NCI-H2081 treated with DMSO at 0.1 percent for 48 hours (cell line): ENCODE measurements at regions not wholly inside any gene's neighbourhood (a gene's known extent, or its start where the extent isn't known, plus 50 kb on each side); places are given as distances from the start of the nearest gene placed in this dataset.

ENCODE experiments used
- DNase-seq: peaks from one replicate; lab custom pipeline; 2025; lab: John Stamatoyannopoulos, UW

DNA sequence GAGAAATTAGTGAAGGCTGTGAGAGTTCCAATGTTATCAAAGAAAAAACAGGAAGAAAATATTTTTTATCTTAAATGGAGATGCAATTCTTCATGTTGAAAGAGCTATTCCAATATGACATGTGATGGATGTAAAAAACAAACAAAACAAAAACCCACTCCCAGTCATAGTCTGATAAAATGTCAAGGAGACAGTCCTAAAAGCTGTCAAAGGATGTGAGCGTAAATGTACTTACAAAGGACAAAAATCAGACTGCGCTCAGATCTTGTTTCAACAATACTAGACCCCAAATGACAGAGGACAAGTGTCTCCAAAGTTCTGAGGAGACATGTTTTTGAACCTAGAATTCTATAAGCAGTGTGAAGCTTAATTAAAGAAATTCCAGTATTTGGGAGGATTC, 265.8 kb downstream of the PLPP3 start:
- no peak for DNase-seq

DNA sequence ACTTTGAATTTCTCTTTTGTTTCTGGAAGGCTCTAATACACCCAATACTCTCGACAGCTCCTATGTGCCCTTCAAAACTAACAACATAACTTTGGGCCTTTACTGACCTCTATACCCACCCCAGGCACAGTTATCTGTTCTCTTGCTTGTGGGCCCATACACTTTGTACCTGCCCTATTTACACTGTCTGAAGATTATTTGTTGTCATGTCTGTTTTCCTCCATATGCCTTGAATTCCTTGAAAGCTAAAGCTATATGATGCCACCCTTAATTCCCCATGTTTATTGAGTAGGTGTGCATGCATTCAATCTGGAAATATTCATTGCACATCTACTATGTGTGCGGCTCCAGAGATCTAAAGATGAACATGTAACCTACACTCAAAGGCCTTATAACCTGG, 267.6 kb downstream of the PLPP3 start:
- DNase-seq: no peak

DNA sequence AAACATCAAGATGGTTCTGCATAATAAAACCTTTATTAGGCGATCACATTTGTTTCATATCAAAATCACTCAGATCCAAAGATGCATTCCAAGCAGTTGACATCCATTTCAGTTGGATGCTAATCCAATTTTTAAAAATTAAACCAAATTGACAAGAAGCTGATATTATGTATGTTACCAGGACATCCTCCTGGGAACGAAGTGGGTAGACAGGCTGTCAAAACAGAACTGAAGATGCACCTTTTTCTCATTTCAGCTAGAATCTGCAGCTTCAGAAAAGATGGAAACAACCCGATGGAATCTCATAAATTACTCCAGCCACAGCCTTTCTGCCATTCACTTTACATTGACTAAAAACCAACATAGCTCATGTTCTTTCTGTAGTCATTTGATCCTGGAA, 268.4 kb downstream of the PLPP3 start:
- DNase-seq: no peak

DNA sequence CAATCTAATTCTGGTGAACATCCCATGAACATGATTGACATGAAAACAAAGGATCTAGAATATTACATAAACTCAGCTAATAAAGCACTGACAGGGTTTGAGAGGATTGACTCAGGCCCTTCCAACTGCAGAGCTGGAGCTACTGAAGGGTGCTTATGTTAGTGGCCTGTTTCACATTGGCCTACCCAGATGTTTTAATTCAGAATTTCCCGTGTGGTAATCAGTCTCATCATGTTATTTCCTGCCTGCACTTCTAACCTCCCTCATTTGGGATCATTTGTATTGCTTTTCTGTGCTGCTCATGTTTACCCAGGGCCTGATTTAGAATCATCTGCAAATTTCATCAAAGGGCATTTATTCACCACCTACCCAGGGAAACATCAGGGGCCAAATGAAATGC, 270.3 kb downstream of the PLPP3 start:
- no peak for DNase-seq

DNA sequence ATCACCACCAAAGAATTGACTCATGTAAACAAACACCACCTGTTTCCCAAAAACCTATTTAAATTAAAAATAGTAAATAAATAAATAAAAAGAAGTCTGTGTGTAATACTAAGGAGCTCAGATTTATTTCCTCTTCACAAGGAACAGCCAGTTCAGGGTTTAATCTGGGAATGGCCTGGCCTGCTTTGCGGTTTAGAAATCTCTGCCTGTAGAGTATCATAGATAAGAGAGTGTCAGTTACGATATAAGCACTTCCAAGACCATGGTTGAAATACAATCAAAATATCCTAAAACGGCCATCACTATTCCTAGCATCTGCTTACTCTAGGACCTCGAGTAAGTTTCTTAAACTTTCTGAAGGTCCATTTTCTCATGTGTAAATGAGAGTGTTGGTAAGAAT, 274.4 kb downstream of the PLPP3 start:
- DNase-seq: no peak

DNA sequence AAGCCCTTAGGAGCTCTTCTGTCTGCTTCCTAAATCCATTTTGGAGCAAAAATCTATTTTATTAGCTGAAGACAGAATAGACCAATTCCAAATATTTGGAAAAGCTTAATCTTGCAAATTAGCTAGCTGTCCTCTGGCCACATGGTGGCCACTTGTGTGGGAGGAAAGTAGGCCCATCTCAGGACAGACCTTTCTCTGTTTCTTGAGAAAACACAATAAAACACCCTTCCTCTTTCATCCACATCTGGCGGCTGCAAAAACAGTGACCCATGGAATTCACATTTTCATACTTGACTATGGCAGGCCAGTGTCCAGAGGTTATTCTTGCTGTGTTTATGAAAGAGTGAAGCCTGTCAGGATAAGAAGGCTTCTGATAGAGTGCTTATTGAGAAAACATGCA, 275.6 kb downstream of the PLPP3 start:
- DNase-seq: no peak

DNA sequence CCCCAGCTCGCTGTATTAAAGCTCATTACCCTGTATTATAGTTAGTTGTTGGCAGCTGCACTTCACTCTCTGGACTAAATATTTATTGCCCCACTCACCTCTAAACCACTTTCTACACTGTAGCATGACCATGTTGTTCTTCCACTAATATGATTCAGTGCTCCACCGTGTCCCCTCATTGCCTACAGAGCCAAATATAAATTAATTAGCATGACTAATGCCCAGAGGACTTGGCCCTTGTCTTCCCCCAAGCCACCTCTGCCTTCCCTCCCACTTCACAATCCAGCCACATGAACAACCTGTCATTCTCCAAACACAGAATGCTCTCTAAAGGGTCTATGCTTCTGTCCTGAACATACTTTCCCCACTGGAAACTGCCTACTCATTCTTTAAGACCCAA, 276.5 kb downstream of the PLPP3 start:
- DNase-seq: no peak

DNA sequence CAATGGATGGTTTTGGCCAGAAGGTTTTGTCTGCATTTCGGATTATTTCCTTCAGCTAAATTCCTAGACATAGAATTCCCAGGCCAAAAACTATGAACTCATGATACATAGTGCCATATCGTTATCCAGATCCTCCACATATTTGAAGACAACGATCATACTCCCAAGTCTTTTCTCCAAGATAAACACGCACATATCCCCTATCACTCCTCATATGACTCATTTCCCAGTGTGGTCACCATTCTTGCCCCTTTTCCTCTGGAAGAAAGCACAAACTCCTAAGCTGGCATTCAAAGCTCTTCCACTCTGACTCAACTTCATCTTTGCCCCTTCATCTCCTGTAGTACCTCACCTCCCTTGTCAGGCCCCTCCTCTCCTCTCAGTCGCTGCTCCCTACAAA, 277.6 kb downstream of the PLPP3 start:
- no peak for DNase-seq

DNA sequence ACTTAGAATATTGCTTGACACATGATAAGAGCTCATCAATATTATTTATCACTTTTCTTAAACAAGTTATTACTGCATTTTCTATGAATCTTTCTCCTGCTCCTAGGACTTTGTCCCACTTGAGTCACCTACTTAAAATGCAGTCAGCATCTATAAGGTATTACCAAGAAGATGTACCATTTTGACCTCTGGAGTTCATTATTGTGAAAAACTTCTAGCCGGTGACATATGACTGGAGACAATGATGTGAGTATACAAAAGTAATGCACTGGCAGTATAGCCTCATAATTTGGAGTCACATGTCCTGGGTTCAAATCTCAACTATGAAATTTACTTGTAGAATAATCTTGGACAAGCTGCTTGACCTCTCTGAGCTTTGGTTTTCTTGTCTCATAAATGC, 278.5 kb downstream of the PLPP3 start:
- no peak for DNase-seq

DNA sequence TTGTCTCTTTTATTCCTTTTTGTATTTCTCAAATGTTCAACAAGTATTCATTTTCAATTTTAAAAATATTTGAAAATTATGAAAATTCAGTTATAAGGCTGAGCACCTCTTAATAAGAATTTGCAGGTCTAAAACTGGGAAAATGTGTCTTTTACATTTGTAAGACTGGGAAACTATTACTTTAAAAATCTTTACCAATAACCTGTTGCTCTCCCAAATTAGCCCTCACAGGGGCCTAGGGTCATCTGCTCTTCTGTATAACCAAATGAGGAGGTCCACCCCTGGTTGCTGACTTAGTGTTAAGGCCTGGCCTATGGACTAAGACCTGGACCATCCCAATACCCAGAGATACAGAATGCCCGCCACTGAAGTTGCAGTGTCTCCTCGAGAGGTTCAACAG, 280.5 kb downstream of the PLPP3 start:
- no peak for DNase-seq

DNA sequence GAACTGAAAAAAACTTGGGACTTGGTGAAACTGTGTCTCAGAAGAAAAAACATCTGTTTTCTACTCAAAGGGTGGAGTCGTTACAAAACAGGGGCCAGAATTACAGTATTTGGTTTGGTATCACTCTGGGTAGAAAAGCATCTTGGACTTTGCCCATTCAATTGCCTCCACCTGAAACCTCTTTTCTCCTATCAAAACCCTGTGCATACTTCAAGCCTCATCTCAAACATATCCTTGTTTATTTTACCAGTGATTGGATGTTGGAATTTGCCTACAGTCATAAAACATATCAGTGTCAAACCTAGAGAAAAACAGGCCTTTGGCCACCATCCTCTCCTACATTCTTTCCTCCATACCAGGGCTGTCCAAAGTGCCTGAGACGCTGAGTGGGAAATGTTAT, 281.5 kb downstream of the PLPP3 start:
- no peak for DNase-seq

DNA sequence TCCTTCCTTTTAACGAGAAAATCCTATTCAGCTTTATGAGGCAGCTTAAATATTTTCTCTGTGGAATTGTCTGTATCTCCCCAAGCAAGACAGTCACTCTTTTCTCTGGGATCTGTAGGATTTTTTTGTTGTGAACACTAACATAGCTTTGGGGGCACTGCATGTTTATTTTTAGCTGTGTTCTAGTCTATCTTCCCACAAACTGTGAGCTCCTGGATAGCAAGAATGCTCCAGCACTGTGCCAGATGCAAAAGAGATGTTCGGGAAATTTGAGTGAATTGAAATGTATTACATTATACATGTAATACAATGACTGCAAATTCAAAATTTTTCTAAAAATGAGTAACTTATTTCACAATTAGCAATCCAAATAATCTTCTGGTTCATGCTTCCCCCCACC, 282.2 kb downstream of the PLPP3 start:
- DNase-seq: no peak

DNA sequence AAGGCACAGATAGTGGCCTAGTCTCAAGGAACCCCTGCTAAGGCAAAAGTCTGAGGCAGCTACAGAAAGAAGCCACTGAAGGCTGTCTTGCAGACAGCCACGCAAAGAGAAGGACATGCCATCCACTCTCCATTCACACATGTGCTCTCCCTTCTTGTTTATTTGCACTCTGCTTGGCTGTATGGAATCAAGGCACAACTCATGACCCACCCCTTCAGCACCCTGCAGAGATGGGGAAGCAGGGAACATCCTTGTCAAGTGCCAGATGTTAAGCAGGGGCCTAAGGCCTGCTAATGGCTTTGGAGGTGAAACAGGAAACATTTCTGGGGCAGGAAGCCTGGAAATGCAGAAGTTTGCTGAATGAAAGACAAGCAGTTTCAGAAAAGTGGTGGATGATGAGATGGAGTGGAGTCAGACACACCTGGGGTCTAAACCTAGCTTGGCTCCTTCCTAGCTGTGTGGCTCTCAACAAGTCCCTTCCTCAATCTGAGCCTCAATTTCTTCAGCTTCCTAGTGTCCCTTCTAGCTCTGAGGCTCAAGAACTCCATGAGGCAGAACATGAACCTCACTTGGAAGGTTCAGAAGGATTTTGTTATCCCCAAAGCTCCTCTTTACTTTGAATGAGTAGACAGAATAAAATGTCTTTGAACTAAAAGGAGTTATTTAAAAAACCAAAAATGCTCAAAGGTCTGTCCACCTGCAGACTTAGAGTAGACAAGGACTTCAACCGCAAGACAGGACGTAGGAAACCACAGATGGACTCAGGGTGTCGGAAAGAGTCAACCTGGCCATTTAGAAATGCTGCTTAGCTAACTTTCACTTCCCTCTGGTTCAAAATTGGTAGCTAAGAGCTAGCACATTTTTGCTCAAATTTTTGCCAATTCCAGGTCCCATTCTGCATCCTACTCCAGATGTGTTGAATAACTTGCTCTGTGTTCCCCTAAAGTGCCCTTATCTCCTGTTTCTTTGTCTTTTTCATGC, 283.1 kb downstream of the PLPP3 start:
- no peak for DNase-seq

DNA sequence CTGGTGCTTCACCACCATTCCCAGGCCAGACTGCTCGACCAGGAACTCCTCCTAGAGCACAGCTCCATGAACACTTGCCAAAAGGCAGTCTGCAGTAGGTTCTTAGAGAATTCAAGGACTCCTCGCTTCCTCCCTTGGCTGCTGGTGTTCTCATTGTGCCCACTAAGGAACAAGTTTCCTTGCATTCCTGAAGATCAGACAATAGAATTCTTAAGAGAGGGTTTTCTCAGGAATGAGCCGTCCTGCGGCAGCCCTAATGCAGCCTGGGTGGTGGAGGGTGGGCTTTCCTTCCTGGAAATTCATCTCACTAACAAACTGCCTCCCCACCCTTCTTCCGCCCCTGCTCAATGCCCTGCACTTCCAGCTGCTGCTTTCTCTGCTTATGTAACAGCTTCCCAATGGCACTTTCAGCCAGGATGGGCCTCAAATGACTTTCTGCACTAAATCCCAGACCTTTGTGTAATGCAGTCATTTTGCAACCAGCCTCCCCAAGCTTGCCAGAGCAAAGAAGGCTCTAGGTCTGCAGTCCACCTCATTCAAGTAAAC, 287.9 kb downstream of the PLPP3 start:
- no peak for DNase-seq

DNA sequence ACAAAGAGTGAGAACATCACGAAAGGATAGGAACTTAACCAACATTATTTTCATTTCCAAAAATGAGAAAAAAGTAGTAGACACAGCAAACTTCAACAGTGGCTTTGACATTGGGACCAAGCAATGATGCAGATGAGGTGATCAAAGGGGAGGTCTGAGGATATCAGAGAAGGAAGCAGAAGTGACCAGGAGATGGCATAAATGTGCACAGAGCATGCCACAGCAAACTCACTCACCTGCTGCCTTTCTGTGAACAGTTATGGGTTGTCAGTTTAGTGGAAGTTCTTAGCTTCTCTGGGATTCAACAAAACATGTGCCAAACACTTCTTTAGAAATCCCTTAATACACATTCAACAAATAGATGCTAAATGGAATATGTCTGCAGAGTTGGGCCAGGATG, 290.1 kb downstream of the PLPP3 start:
- no peak for DNase-seq

DNA sequence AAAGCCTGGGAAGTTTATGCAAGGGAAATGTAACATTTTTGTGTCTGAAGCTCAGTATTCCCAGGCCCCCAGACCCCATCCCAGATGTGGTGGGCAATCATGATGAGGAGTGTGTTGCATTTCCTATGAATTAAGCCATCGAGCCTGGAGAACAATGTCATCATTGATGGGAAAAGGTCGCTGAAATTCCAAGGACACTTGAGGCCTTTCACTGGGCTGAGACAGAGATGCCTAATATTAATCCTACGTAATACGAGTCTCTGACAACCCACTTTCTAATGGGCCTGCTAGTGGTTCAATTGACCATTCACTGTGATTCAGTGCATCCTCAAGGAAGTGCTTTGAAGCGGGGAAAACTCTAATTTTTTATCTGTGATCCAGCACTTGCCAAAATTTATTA, 291.6 kb downstream of the PLPP3 start:
- DNase-seq: no peak

DNA sequence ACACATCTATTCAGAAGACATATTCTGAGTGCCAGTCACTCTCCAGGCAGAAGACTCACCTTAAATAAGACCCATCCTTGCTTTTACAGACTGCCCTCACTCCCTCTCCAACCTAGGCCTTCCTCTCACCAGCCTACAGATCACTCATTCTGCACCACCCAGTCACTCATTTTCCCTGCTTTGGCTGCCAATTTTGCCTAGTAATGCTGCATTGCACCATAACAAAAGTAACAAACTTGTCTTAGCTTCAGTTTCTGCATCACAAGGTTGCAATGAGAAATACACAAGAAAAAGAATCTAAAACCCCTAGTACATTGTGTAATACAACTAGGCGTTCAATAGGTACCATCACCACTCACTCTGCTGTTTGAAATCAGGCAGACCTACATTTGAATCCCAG, 292.4 kb downstream of the PLPP3 start:
- no peak for DNase-seq

DNA sequence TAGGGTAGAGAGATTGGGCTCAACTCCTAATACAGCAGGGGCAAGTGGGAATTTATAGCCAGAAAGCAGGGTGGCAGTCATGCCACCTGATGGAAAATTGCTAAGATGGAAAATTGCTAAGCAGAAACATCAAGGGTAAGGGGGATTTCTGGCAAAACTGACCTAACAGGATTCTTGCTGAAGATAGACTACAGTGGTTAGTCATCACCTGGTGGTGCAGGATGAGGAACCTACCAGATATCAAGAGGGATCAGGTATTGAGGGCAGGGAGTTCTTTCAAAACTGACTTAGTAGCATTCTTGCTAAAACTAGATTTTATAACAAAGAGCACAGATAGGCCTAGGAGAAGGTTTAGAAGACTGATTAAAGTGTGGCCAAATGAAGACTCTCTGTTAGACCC, 292.9 kb downstream of the PLPP3 start:
- DNase-seq: no peak

DNA sequence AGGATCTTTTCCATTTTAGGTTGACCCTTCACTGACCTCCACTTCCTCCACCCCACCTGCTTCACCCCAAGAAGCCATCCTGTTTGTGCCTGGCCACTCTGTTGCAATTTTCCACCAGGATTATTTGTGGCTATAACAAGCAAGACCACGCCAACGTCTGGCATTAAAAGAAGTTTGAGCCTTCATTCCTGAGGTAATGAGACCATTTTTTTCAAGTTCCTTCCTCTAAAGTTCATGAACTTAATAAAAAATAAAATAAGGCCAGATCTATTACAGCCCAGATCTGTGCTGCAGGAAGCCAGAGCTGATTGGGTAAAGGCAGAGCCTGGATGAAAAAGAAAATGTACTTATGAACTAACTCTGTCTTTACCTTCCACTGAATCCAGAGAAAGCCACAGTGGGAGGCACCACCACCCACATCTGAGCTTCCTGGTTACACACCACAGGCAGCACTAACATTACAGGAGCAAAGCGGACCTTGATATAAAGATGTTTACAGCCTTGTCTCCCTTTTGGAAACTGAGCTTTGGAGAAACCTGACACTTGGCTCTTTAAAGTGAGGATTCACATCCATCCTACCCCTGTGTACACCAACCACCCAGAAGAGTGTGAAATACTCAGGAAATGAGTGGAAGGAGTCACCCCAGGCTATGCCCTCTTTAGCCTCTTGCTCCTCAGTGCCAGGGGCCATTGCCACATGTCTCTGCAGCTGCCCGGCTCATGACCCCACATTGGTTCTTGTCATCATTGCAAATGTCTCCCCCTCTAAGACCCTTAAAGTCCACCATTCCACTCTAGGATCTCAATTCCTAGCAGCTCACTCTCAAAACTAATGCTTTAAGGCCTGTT, 293.6 kb downstream of the PLPP3 start:
- DNase-seq: no peak

DNA sequence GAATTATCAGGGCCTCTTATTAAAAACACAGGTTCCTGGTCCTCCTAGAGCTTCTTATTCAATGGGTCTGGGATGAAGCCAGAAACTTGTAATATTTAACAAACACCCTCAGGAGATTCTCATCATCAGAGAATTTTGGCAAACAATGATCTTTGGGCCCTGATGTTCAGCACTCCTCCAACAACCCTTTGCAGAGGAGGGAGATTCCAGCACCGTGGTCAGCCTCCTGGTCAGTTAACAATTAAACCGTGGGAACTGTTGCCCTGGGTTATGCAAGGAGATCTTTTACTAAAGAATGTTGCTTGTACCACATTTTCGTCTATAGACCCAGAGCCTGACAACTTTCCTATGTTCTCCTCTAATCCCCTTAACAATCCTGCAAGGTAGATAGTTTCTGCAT, 294.4 kb downstream of the PLPP3 start:
- DNase-seq: no peak

DNA sequence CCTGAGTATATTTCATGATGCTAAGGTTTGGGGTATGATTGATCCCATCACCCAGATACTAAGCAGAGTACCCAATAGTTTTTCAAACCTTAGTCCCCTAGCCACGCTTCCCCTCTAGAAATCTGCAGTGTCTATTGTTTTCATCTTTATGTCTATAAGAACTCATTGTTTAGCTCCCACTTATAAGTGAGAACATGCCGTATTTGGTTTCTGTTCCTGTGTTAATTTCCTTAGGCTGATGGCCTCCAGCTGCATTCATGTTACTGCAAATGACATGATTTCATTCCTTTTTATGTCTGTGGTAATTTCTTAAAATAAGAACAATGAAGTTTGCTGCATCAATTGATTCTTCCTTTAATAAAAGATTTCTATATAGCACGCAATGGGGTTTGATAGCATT, 301.3 kb downstream of the PLPP3 start:
- DNase-seq: no peak

DNA sequence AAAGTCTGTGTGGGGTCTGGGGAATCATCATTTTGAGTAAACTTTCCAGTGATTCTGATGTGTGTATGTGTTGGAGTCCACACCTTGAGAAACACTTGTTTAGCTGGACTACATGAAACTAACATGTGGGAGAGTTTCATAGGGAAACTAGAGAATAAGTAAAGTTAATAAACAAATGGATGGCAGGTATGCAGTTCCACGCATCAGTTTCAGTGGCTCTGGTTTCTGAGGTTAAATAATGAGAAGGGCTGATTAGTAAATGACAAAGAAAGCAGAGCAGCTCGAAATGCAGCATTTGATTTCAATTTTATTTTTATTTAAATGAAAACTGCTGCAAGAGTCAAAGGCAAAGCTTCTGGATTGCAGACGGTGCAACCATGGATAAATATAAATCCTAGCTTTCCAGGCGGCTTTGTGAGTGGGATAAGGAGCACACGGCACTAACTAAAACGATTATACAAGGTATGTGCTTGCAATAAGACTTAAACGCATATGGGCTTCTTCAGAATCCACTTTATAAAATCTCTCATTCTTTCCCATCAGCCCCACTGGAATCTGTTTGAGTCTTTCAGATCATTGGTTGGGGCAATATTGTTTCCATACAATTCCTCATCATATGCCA, 310.7 kb downstream of the PLPP3 start:
- no peak for DNase-seq
